ES-I3 (cell line): ENCODE measurements at regions not wholly inside any gene's neighbourhood (a gene's known extent, or its start where the extent isn't known, plus 50 kb on each side); places are given as distances from the start of the nearest gene placed in this dataset.

Source experiments
- H3K36me3 ChIP-seq: 2 replicates; pipeline ENCODE4 v1.6.1; 2013; ENCODE audit warnings: mild to moderate bottlenecking, low read length, control low read depth, moderate library complexity; ENCODE audit not compliant: insufficient read depth
- H3K4me1 ChIP-seq: 2 replicates; pipeline ENCODE4 v1.6.1; 2013; ENCODE audit warnings: mild to moderate bottlenecking, control low read depth, low read length; ENCODE audit not compliant: insufficient read depth
- H3K9ac ChIP-seq: 2 replicates; pipeline ENCODE4 v1.6.1; 2013; ENCODE audit warnings: low read depth, mild to moderate bottlenecking, low read length, moderate library complexity
- H3K9me3 ChIP-seq: 2 replicates; pipeline ENCODE4 v1.6.1; 2013; ENCODE audit warnings: mild to moderate bottlenecking, low read length, moderate library complexity; ENCODE audit not compliant: control insufficient read depth, insufficient read depth

DNA sequence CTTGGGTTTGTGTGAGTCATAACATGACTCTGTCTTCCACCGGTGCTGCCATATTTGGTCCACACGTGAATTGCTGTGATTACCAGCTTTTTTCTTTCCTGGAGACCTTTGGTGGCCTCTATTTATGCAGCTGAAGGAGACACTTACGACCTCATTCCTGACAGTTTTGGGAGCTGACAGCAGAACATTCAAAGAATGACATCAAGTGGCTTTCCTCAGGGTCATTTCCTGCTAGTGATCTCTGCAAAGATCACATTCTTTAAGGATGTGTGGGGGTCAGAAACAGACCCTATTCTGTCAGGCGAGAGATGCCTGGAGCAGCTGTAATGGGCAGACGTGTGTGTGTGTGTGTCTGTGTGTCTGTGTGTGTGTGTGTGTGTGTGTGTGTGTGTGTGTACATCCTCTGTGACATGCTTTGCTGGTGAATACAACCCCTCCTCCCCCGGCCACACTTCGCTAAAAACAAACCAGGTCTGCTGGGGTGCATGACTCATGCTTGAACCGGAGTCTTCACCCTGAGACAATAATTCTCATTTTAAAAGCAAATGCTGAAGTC is 115.6 kb downstream of the TMEM170B start:
- 0 out of 2 replicates have a peak, but pooled peaks cover 2% of the 10 kb centered on the region for H3K36me3 ChIP-seq
- peaks cover 7% of the 10 kb centered on the region; the same call in 1 of the 2 replicates for H3K9me3 ChIP-seq
- H3K4me1 ChIP-seq = peaks cover 56% of the 10 kb centered on the region
- no peak overlapping the region for H3K9ac ChIP-seq

DNA sequence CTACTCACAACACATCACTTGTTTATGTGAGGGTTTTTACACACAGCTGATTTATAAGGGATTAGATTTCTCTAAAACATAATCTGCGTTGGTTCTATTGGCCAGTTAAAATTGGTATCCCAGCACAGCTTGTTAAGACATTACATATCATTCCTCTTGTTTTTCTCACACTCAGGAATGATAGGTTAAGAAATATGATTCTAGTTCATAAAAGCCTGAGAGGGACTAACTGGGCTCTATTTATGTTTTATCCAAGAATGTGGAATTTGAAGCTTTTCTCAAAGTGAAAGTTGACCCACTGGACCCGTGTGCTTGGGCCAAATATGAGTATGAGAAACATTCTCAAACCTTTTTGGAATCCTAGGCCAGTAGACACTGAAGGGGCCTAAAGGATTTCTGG is 117.3 kb downstream of the TMEM170B start:
- H3K4me1 ChIP-seq = peaks cover 47% of the 10 kb centered on the region
- no peak overlapping the region for H3K9ac ChIP-seq
- H3K36me3 ChIP-seq = no peaks in the 10 kb centered on the region

DNA sequence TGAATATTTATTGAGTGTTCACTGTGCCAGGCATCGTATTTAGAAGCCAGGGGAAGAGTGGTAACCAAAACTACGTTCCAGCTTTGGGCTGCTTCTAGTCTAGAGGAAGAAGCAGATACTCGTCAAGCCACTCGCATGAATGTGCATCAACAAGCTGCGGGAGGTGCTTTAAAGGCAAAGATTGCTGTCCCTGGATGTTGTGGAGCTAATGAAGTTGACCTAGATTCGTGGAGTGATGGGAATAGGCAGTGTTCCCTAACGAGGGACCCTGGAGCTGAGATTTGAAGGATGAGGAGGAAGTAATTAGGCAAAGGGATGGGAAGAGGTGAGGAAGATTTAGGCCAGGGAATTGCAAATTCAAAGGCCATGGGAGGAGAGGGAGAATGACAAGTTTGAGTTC is 118.9 kb downstream of the TMEM170B start:
- Histone ChIP-seq H3K9ac (no peak overlapping the region), H3K36me3 (no peaks in the 10 kb centered on the region), H3K4me1 (peaks cover 33% of the 10 kb centered on the region), H3K9me3 (no peaks in the 10 kb centered on the region)

More for the DNA sequence above, 117.3 kb downstream of the TMEM170B start:
- no peaks in the 10 kb centered on the region for H3K9me3 ChIP-seq

DNA sequence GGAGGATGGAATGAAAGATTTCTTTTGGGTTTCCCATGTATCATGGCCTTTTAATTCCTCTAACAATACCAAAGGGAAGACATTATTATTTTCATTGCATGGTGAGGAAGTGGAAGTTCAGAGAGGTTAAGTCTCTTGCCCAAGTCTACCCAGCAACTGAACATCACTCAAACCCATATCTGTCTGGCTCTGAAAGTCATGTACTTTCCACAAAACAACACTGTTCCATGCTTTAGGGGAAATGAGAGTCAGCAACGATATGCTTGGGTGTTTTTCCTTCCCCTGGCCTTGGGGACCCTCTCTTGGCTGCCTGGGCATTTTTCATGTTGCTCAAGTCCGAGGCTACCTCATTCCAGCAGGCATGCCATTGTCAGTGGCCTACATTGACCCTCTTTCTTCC is 118.8 kb downstream of the ADTRP start:
- no peaks in the 10 kb centered on the region for H3K36me3 ChIP-seq
- no peak overlapping the region for H3K9ac ChIP-seq
- H3K9me3 ChIP-seq = peaks cover 2% of the 10 kb centered on the region; the same call in 1 of the 2 replicates
- H3K4me1 ChIP-seq = peaks cover 17% of the 10 kb centered on the region

DNA sequence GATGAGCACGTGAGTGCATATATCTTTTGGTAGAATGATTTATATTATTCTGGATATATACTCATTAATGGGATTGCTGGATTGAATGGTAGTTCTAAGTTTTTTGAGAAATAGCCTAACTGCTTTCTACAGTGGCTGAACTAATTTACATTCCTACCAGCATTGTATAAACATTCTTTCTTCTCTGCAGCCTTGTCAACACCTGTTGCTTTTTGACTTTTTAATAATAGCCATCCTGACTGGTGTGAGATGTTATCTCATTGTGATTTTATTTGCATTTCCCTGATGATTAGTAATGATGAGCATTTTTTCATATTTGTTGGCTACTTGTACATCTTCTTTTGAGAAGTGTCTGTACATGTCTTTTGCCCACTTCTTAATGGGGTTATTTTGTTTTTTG is 116.3 kb downstream of the ADTRP start:
- no peaks in the 10 kb centered on the region for H3K4me1 ChIP-seq
- H3K9ac ChIP-seq = no peak overlapping the region
- H3K9me3 ChIP-seq = peaks cover 2% of the 10 kb centered on the region; the same call in 1 of the 2 replicates
- no peaks in the 10 kb centered on the region for H3K36me3 ChIP-seq

DNA sequence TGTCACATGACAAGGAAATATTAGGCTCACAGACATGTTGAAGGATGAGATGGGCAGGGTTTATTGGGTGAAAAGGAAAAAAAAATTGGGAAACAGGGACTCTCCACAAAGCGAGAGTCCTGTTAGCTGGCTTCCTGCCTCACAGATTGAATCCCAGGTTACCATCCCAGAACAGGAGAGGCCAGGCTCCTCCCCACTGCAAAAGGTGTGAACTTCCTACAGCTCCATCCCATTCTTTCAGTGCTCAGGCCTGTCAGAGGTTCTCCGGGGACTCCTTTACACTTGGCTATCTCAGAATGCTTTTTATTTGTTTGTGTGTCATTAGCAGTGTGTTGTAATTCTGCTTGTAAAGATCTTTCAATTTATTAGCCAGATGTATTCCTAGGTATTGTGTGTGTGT is 115.1 kb downstream of the ADTRP start:
- Histone ChIP-seq H3K36me3 (no peaks in the 10 kb centered on the region), H3K9ac (no peak overlapping the region), H3K9me3 (peaks cover 3% of the 10 kb centered on the region; the same call in 1 of the 2 replicates), H3K4me1 (no peaks in the 10 kb centered on the region)
